Endothelial cell of umbilical vein (primary cell): ENCODE measurements at regions not wholly inside any gene's neighbourhood (a gene's known extent, or its start where the extent isn't known, plus 50 kb on each side); places are given as distances from the start of the nearest gene placed in this dataset.

Experiments
- BruUV-seq: library from RNA; stranded (reverse); fragments of 400-500 nt; replicated peaks from 2 replicates; lab custom pipeline; 2021; lab: Mats Ljungman, UMichigan
- CTCF ChIA-PET: fragments of 300-600, 350-600 bp; sonication (Branson Sonifier 250); formaldehyde crosslinking; loops from one replicate; lab custom pipeline; 2021; ENCODE audit warnings: antibody characterized with exemption, inconsistent platforms; lab: Charles Lee
- POLR2A ChIA-PET: fragments of 300-600, 350-600 bp; sonication (Branson Sonifier 250); formaldehyde crosslinking; loops from one replicate; lab custom pipeline; 2021; ENCODE audit warnings: antibody characterized with exemption, inconsistent platforms; lab: Charles Lee
- DNase-seq: peaks from one replicate; pipeline ENCODE4 v3.0.0-alpha.2; 2011; ENCODE audit warnings: low read depth, low spot score
- FAIRE-seq: peaks from 2 replicates; lab custom pipeline; 2011; peaks lifted over from hg19 to GRCh38; lab: Jason Lieb, UNC
- H2AFZ ChIP-seq: 2 replicates; pipeline ENCODE4 v1.6.0; 2012; ENCODE audit warnings: low read depth, low read length, control low read depth, inconsistent platforms
- H3K27ac ChIP-seq: 2 replicates; pipeline ENCODE4 v1.5.1; 2011; ENCODE audit warnings: low read depth, mild to moderate bottlenecking, control low read depth, low read length, moderate library complexity; ENCODE audit not compliant: insufficient read depth
- H3K27me3 ChIP-seq, 2 experiments: 2 replicates each; pipeline versions ENCODE4 v1.6.0 to v1.6.1; 2011; ENCODE audit warnings: low read length in 2 of 2, mixed read lengths in 1 of 2; ENCODE audit not compliant: control insufficient read depth in 2 of 2, insufficient read depth in 2 of 2
- H3K36me3 ChIP-seq, 2 experiments: 2 replicates in 1 of 2; 3 replicates in 1 of 2; pipeline ENCODE4 v1.5.1; 2011; ENCODE audit warnings: low read length in 2 of 2, mild to moderate bottlenecking in 1 of 2, moderate library complexity in 1 of 2; ENCODE audit not compliant: control insufficient read depth in 2 of 2, insufficient read depth in 2 of 2; ENCODE audit errors: extremely low read depth in 1 of 2
- H3K4me1 ChIP-seq: 3 replicates; pipeline ENCODE4 v1.5.1; 2011; ENCODE audit warnings: mild to moderate bottlenecking, low read length; ENCODE audit not compliant: control insufficient read depth, insufficient read depth; ENCODE audit errors: extremely low read depth
- H3K4me2 ChIP-seq: 2 replicates; pipeline ENCODE4 v1.6.1; 2011; ENCODE audit warnings: low read length, control low read depth, mixed read lengths; ENCODE audit not compliant: insufficient read depth
- H3K4me3 ChIP-seq, 3 experiments: fragments of 200-600 bp in 1 of 3; sonication (generic), shearing (Covaris generic) in 1 of 3; replicated peaks in 1 of 3; 2 replicates each; pipeline ENCODE4 v1.5.1; 2011 to 2016; ENCODE audit warnings: control low read depth in 3 of 3, low read length in 3 of 3, mild to moderate bottlenecking in 2 of 3, inconsistent platforms in 1 of 3, low read depth in 1 of 3, moderate library complexity in 1 of 3; ENCODE audit not compliant: insufficient read depth in 1 of 3
- H3K79me2 ChIP-seq: 2 replicates; pipeline ENCODE4 v1.6.0; 2012; ENCODE audit warnings: low read length, inconsistent platforms; ENCODE audit not compliant: control insufficient read depth, insufficient read depth
- H3K9ac ChIP-seq: replicated peaks from 2 replicates; pipeline ENCODE3; 2011; ENCODE audit warnings: low read length, control low read depth; ENCODE audit not compliant: insufficient read depth; ENCODE audit errors: extremely low read depth
- H3K9me1 ChIP-seq: replicated peaks from 3 replicates; pipeline ENCODE4 v1.6.0; 2011; ENCODE audit warnings: mild to moderate bottlenecking, low read length; ENCODE audit not compliant: control insufficient read depth, insufficient read depth; ENCODE audit errors: extremely low read depth
- H3K9me3 ChIP-seq: replicated peaks from 2 replicates; pipeline ENCODE4 v1.5.1; 2012; ENCODE audit warnings: low read length, inconsistent platforms; ENCODE audit not compliant: control insufficient read depth, insufficient read depth
- H4K20me1 ChIP-seq: replicated peaks from 2 replicates; pipeline ENCODE3; 2011; ENCODE audit warnings: mild to moderate bottlenecking, low read length; ENCODE audit not compliant: control insufficient read depth, insufficient read depth; ENCODE audit errors: extremely low read depth
- EZH2 ChIP-seq: IDR thresholded peaks from 2 replicates; pipeline ENCODE4 v1.6.1; 2012; ENCODE audit warnings: borderline replicate concordance, low read depth, mild to moderate bottlenecking, moderate library complexity, low read length, inconsistent platforms; ENCODE audit not compliant: severe bottlenecking
- FOS ChIP-seq: IDR thresholded peaks from 2 replicates; pipeline ENCODE4 v1.6.1; 2011; ENCODE audit warnings: mild to moderate bottlenecking, low read length, moderate library complexity, borderline replicate concordance; ENCODE audit not compliant: insufficient read depth
- GATA2 ChIP-seq: IDR thresholded peaks from 2 replicates; pipeline ENCODE4 v1.7.0; 2011; ENCODE audit warnings: low read depth, mild to moderate bottlenecking, moderate library complexity, mixed read lengths, low read length; ENCODE audit not compliant: insufficient read length, insufficient read depth
- JUN ChIP-seq: IDR thresholded peaks from 2 replicates; pipeline ENCODE4 v1.6.1; 2011; ENCODE audit warnings: borderline replicate concordance, low read depth; ENCODE audit not compliant: insufficient read length, insufficient read depth
- MAX ChIP-seq: IDR thresholded peaks from 2 replicates; pipeline ENCODE4 v1.6.1; 2011; ENCODE audit not compliant: insufficient read depth, insufficient read length
- MYC ChIP-seq: IDR thresholded peaks from one replicate; pipeline ENCODE4 v1.6.1; 2011; ENCODE audit warnings: mild to moderate bottlenecking, low read depth, low read length
- POLR2A ChIP-seq: IDR thresholded peaks from 2 replicates; pipeline ENCODE4 v1.6.1; 2012; ENCODE audit warnings: low read depth, mild to moderate bottlenecking, control low read depth, low read length
- POLR2AphosphoS5 ChIP-seq: IDR thresholded peaks from 2 replicates; pipeline ENCODE4 v1.6.1; 2012; ENCODE audit warnings: low read depth, mild to moderate bottlenecking, control low read depth, low read length, moderate library complexity; ENCODE audit not compliant: insufficient read depth
- dilution Hi-C: fragments of 300-500 bp; cut with MboI; formaldehyde crosslinking; loops from one replicate; pipeline ENCODE4 v1.15.0; 2019; ENCODE audit warnings: low sequenced_read_pairs; ENCODE audit not compliant: extremely low pct_ligation_motif_present
- intact Hi-C: fragments of 100-400 bp; cut with micrococcal nuclease; formaldehyde crosslinking; loops from one replicate; pipeline ENCODE4 v1.10.0; 2022
- TF ChIP-seq, protein P1 (sequence below), 2 donors: IDR thresholded peaks; 1 replicate in 1 of 2; 2 replicates in 1 of 2; pipeline ENCODE4 v1.5.1; 2011; ENCODE audit warnings: low read length in 2 of 2, mild to moderate bottlenecking in 2 of 2, moderate library complexity in 2 of 2, control low read depth in 1 of 2, inconsistent platforms in 1 of 2, low read depth in 1 of 2; ENCODE audit not compliant: insufficient read depth in 1 of 2; ENCODE audit errors: extremely low read depth in 1 of 2

- no TSS peak for BruUV-seq
- Histone ChIP-seq H3K9me1 (no peaks in the 10 kb centered on the region), H3K9me3 (no peaks in the 10 kb centered on the region), H3K4me3 (no peak overlapping the region), H3K36me3 (no peaks in the 10 kb centered on the region), H3K27me3 (no peaks in the 10 kb centered on the region), H3K27ac (no peak overlapping the region), H2AFZ (no peak overlapping the region), H3K4me2 (no peak overlapping the region), H3K9ac (no peak overlapping the region), H4K20me1 (no peaks in the 10 kb centered on the region), H3K4me1 (no peaks in the 10 kb centered on the region), H3K79me2 (no peaks in the 10 kb centered on the region)
- FAIRE-seq (no peak), DNase-seq (no peak)
- dilution Hi-C loops, result no loop called here
- ChIA-PET POLR2A (no interaction called here), CTCF (no interaction called here)
- intact Hi-C loops, result no loop called here
- TF ChIP-seq MAX, result no peak
- no peak for TF ChIP-seq FOS
- TF ChIP-seq MYC, result no peak
- TF ChIP-seq JUN, result no peak
- TF ChIP-seq POLR2AphosphoS5, result no peak
- no peak for TF ChIP-seq GATA2
- no peak for TF ChIP-seq EZH2
- TF ChIP-seq, protein P1, sequence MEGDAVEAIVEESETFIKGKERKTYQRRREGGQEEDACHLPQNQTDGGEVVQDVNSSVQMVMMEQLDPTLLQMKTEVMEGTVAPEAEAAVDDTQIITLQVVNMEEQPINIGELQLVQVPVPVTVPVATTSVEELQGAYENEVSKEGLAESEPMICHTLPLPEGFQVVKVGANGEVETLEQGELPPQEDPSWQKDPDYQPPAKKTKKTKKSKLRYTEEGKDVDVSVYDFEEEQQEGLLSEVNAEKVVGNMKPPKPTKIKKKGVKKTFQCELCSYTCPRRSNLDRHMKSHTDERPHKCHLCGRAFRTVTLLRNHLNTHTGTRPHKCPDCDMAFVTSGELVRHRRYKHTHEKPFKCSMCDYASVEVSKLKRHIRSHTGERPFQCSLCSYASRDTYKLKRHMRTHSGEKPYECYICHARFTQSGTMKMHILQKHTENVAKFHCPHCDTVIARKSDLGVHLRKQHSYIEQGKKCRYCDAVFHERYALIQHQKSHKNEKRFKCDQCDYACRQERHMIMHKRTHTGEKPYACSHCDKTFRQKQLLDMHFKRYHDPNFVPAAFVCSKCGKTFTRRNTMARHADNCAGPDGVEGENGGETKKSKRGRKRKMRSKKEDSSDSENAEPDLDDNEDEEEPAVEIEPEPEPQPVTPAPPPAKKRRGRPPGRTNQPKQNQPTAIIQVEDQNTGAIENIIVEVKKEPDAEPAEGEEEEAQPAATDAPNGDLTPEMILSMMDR (IDR thresholded peaks at IDR 0.05; ENCODE audit: extremely low read depth in 1 of 2, insufficient read depth in 1 of 2, low read depth in 1 of 2, low read length in 2 of 2), result no peak
- TF ChIP-seq POLR2A, result no peak
These were observed 1217.7 kb downstream of the CDH11 start for GRCh38 chr16:63904182-63904581.
